ENCODE measurements at regions not wholly inside any gene's neighbourhood (a gene's known extent, or its start where the extent isn't known, plus 50 kb on each side); places are given as distances from the start of the nearest gene placed in this dataset.

DNA sequence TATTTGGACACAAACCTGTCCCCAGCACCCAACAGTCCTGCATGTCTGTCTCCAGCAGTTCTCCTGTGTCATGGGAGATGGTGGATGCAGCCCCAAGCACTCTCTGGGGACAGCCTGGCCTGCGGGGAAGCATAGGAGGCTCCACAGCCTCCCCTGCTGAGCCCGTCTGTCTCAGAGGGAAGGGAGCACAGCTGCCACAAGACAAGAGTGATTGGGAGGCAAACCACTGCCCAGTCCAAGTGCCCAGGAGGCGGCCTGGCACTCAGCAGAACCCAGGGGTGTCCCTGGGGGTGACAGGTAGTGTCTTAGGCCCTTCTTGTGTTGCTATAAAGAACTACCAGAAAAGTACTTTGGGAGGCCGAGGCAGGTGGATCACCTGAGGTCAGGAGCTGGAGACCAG, 211.2 kb upstream of the MYT1L start (continued):
- TF ChIP-seq, protein P1, sequence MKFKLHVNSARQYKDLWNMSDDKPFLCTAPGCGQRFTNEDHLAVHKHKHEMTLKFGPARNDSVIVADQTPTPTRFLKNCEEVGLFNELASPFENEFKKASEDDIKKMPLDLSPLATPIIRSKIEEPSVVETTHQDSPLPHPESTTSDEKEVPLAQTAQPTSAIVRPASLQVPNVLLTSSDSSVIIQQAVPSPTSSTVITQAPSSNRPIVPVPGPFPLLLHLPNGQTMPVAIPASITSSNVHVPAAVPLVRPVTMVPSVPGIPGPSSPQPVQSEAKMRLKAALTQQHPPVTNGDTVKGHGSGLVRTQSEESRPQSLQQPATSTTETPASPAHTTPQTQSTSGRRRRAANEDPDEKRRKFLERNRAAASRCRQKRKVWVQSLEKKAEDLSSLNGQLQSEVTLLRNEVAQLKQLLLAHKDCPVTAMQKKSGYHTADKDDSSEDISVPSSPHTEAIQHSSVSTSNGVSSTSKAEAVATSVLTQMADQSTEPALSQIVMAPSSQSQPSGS (IDR thresholded peaks at IDR 0.05; ENCODE audit: low read length): no peak
- TF ChIP-seq POLR2AphosphoS5 (IDR thresholded peaks at IDR 0.05; ENCODE audit: low read depth, low read length) (no peak), SP4 (IDR thresholded peaks at IDR 0.05; ENCODE audit: low read length) (no peak), ASH2L (IDR thresholded peaks at IDR 0.05; ENCODE audit: low read length) (no peak), TBP (IDR thresholded peaks at IDR 0.05; ENCODE audit: low read depth, low read length) (no peak), TAF7 (optimal IDR thresholded peaks at IDR 0.05; ENCODE audit: borderline replicate concordance, low read depth, low read length) (no peak), EZH2 (IDR thresholded peaks at IDR 0.05; ENCODE audit: low read depth, low read length, severe bottlenecking) (no peak)

All from H1 (cell line).